ENCODE measurements at regions not wholly inside any gene's neighbourhood (a gene's known extent, or its start where the extent isn't known, plus 50 kb on each side); places are given as distances from the start of the nearest gene placed in this dataset.
"Not testable (repeated sequence)": the region's sequence is repeated elsewhere in the genome, so short reads cannot be mapped to it uniquely, and the experiment has no call there.

- TF ChIP-seq CTCF (IDR thresholded peaks at IDR 0.05; ENCODE audit: poor library complexity, severe bottlenecking) = no peak
- ATAC-seq (ENCODE audit: low read depth) = no peak
- no peak overlapping the region for H3K27ac ChIP-seq (ENCODE audit: poor library complexity, severe bottlenecking)
- no peaks in the 10 kb centered on the region for H3K9me3 ChIP-seq (ENCODE audit: severe bottlenecking)
- DNase-seq (ENCODE audit: low spot score) = no peak
- no peaks in the 10 kb centered on the region for H3K4me1 ChIP-seq (ENCODE audit: insufficient read depth, poor library complexity, severe bottlenecking)
- no peaks in the 10 kb centered on the region for H3K36me3 ChIP-seq (ENCODE audit: low read depth)
- H3K4me3 ChIP-seq (ENCODE audit: severe bottlenecking) = no peak overlapping the region
- no peaks in the 10 kb centered on the region for H3K27me3 ChIP-seq (ENCODE audit: insufficient read depth, poor library complexity, severe bottlenecking)
Observed at GRCh38 chr10:81473755-81474154, 401.2 kb upstream of the NRG3 start.

GRCh38 chr10:81479316-81479715 lies 395.7 kb upstream of the NRG3 start:
- ATAC-seq (ENCODE audit: low read depth) (no peak), DNase-seq (ENCODE audit: low spot score) (no peak)

GRCh38 chr10:81496626-81497025 lies 378.4 kb upstream of the NRG3 start:
- no peaks in the 10 kb centered on the region for H3K4me1 ChIP-seq (ENCODE audit: insufficient read depth, poor library complexity, severe bottlenecking)
- H3K4me3 ChIP-seq (ENCODE audit: severe bottlenecking) = no peak overlapping the region
- no peak for ATAC-seq (ENCODE audit: low read depth)
- DNase-seq (ENCODE audit: low spot score) = no peak
- H3K27me3 ChIP-seq (ENCODE audit: insufficient read depth, poor library complexity, severe bottlenecking) = no peaks in the 10 kb centered on the region
- H3K36me3 ChIP-seq (ENCODE audit: low read depth) = no peaks in the 10 kb centered on the region
- H3K9me3 ChIP-seq (ENCODE audit: severe bottlenecking) = no peaks in the 10 kb centered on the region
- H3K27ac ChIP-seq (ENCODE audit: poor library complexity, severe bottlenecking) = no peak overlapping the region
- no peak for TF ChIP-seq CTCF (IDR thresholded peaks at IDR 0.05; ENCODE audit: poor library complexity, severe bottlenecking)

More at GRCh38 chr10:81479316-81479715, 395.7 kb upstream of the NRG3 start:
- no peak overlapping the region for H3K27ac ChIP-seq (ENCODE audit: poor library complexity, severe bottlenecking)
- no peak overlapping the region for H3K4me3 ChIP-seq (ENCODE audit: severe bottlenecking)
- no peaks in the 10 kb centered on the region for H3K9me3 ChIP-seq (ENCODE audit: severe bottlenecking)
- H3K36me3 ChIP-seq (ENCODE audit: low read depth) = no peaks in the 10 kb centered on the region
- no peaks in the 10 kb centered on the region for H3K4me1 ChIP-seq (ENCODE audit: insufficient read depth, poor library complexity, severe bottlenecking)
- no peak for TF ChIP-seq CTCF (IDR thresholded peaks at IDR 0.05; ENCODE audit: poor library complexity, severe bottlenecking)
- no peaks in the 10 kb centered on the region for H3K27me3 ChIP-seq (ENCODE audit: insufficient read depth, poor library complexity, severe bottlenecking)

- Histone ChIP-seq H3K4me1 (ENCODE audit: insufficient read depth, poor library complexity, severe bottlenecking) (no peaks in the 10 kb centered on the region), H3K9me3 (ENCODE audit: severe bottlenecking) (no peaks in the 10 kb centered on the region), H3K27ac (ENCODE audit: poor library complexity, severe bottlenecking) (no peak overlapping the region), H3K4me3 (ENCODE audit: severe bottlenecking) (no peak overlapping the region), H3K27me3 (ENCODE audit: insufficient read depth, poor library complexity, severe bottlenecking) (no peaks in the 10 kb centered on the region), H3K36me3 (ENCODE audit: low read depth) (no peaks in the 10 kb centered on the region)
- no peak for TF ChIP-seq CTCF (IDR thresholded peaks at IDR 0.05; ENCODE audit: poor library complexity, severe bottlenecking)
- ATAC-seq (ENCODE audit: low read depth) (no peak), DNase-seq (ENCODE audit: low spot score) (no peak)
Observed at GRCh38 chr10:81498011-81498551, 376.9 kb upstream of the NRG3 start.

- H3K9me3 ChIP-seq (ENCODE audit: severe bottlenecking) = no peaks in the 10 kb centered on the region
- H3K27ac ChIP-seq (ENCODE audit: poor library complexity, severe bottlenecking) = no peak overlapping the region
- ATAC-seq (ENCODE audit: low read depth) (no peak), DNase-seq (ENCODE audit: low spot score) (peak; percentile 29)
- no peaks in the 10 kb centered on the region for H3K4me1 ChIP-seq (ENCODE audit: insufficient read depth, poor library complexity, severe bottlenecking)
- TF ChIP-seq CTCF (IDR thresholded peaks at IDR 0.05; ENCODE audit: poor library complexity, severe bottlenecking) = no peak
- no peak overlapping the region for H3K4me3 ChIP-seq (ENCODE audit: severe bottlenecking)
- H3K36me3 ChIP-seq (ENCODE audit: low read depth) = no peaks in the 10 kb centered on the region
- no peaks in the 10 kb centered on the region for H3K27me3 ChIP-seq (ENCODE audit: insufficient read depth, poor library complexity, severe bottlenecking)
Observed at GRCh38 chr10:81502677-81503359, 372.2 kb upstream of the NRG3 start.

- not testable (repeated sequence) for H3K4me1 ChIP-seq (ENCODE audit: insufficient read depth, poor library complexity, severe bottlenecking); H3K4me3 ChIP-seq (ENCODE audit: severe bottlenecking); H3K36me3 ChIP-seq (ENCODE audit: low read depth); H3K9me3 ChIP-seq (ENCODE audit: severe bottlenecking); H3K27ac ChIP-seq (ENCODE audit: poor library complexity, severe bottlenecking); DNase-seq (ENCODE audit: low spot score); ATAC-seq (ENCODE audit: low read depth); H3K27me3 ChIP-seq (ENCODE audit: insufficient read depth, poor library complexity, severe bottlenecking)
Observed at GRCh38 chr10:81505777-81506176, 369.2 kb upstream of the NRG3 start.

Measured in RWPE2 (cell line).